ENCODE measurements at regions not wholly inside any gene's neighbourhood (a gene's known extent, or its start where the extent isn't known, plus 50 kb on each side); places are given as distances from the start of the nearest gene placed in this dataset.

DNA sequence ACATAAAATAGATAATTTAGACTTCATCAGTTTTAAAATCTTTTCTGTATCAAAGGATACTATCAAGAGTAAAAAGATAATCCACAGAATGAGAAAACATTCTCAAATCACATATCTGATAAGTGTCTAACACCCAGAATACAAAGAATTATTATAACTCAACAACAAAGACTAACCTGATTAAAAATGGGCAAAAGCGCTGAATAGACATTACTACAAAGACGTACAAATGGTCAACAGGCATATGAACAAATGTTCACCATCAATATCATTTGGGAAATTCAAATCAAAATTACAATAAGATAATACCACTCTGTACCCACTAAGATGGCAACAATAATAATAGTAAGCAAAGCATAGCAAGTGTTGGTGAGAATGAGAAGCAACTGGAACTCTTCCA, 503.8 kb downstream of the CDH26 start:
- TF ChIP-seq, protein P1, sequence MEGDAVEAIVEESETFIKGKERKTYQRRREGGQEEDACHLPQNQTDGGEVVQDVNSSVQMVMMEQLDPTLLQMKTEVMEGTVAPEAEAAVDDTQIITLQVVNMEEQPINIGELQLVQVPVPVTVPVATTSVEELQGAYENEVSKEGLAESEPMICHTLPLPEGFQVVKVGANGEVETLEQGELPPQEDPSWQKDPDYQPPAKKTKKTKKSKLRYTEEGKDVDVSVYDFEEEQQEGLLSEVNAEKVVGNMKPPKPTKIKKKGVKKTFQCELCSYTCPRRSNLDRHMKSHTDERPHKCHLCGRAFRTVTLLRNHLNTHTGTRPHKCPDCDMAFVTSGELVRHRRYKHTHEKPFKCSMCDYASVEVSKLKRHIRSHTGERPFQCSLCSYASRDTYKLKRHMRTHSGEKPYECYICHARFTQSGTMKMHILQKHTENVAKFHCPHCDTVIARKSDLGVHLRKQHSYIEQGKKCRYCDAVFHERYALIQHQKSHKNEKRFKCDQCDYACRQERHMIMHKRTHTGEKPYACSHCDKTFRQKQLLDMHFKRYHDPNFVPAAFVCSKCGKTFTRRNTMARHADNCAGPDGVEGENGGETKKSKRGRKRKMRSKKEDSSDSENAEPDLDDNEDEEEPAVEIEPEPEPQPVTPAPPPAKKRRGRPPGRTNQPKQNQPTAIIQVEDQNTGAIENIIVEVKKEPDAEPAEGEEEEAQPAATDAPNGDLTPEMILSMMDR (IDR thresholded peaks at IDR 0.05): no peak
- TF ChIP-seq EP300 (IDR thresholded peaks at IDR 0.05) (no peak), POLR2A (IDR thresholded peaks at IDR 0.05) (no peak)
